GM21390 (cell line): ENCODE measurements at regions not wholly inside any gene's neighbourhood (a gene's known extent, or its start where the extent isn't known, plus 50 kb on each side); places are given as distances from the start of the nearest gene placed in this dataset.
A peak's percentile ranks its signal among the peaks of the same experiment; 100 is the strongest.

Experiments
- ATAC-seq: cut with Tn5 transposase; IDR thresholded peaks from one replicate; pipeline ENCODE4 v1.9.1; 2021; ENCODE audit not compliant: unreplicated experiment

DNA sequence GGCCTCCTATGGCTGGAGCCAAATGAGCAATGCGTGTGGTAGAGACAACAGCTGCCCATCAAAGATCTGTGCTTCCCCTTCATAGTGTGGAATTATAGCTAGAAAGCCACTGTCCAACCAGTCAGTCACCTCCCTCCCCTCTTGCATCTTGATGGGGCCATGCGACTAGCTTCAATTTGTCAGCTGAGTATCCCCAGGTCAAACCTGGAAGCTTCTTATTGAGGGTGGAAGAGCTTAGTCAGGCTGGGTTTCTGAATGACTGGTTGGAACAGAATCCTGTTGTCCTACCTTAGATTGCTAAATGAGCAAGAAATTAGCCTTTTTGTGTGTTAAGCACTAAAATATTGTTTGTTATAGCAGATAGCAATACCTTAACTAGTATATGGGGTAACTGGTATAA is 625.4 kb downstream of the PTPRC start:
- ATAC-seq, result no peak

DNA sequence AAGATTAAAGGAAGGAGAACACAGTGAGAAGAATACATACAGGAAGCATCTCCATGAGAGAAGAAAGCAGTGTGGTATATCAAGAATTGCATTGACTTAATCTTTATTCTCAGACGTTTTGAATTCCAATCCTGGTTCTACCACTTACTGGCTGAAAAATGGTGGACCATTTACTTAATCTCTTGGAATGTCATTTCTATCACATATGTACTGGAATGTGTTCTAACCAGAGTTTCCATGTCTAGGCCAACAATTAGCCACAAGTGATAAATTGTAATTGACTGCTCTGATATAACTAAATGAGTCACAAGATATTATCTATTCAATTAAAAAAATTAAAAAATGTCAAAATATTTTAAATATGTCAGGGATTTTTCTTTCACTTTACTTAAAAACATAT is 626.1 kb downstream of the PTPRC start:
- ATAC-seq, result no peak

DNA sequence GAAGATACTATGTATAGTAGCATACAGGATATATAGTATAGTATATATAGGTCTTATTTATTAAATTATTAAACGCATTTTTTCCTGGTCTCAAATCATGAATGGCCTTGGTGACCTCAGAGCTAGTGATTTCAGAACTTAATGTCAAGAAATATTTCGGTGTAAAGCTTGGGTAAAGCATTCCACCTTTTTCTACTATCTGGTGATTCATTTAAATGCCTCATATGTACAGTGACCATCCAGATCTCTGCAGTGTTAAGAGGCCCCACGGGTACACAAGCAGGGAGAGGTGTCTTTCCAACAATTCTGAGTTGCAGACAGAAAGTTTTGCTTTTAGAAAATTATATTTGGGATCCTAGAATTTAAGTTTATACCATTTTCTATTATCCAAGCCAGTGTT is 626.5 kb downstream of the PTPRC start:
- ATAC-seq, result no peak

DNA sequence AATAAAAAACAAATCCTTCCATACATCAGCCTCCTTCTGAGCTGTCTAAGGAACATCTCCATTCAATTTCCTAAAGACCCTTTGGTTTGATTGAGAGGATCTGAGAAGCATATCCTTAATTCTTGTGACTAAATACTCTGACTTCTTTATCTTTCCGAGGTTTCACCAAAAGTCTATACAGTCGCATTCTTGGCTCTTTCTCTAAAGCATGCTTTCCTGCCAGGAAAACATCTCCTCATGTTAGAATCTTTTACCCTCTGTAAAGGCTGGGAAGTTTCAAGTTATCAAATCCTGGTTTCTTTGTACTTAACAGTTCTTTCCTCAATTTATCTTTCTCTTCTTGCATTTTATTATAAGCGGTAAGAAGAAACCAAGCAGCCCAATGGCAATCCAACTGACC is 630.4 kb downstream of the PTPRC start:
- ATAC-seq, result no peak

DNA sequence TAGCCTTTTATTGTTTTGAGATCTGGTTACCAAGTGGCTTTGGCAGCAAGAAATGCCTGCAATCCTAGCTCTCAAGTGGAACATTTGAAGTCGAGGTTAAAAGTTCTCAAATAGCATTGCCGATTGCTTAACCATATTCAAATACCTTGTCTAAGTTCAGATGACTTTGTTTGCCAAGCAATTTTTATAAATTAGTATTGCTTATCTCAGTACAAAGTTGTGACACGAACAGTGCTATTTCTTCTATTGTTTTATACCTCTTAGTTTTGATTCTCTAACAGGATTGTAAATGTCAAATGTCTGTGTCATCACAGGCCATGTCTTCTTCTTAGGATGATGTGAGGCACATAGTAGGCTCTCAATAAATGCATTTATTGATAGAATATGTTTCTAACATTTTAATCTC is 633.3 kb downstream of the PTPRC start:
- ATAC-seq, result no peak

DNA sequence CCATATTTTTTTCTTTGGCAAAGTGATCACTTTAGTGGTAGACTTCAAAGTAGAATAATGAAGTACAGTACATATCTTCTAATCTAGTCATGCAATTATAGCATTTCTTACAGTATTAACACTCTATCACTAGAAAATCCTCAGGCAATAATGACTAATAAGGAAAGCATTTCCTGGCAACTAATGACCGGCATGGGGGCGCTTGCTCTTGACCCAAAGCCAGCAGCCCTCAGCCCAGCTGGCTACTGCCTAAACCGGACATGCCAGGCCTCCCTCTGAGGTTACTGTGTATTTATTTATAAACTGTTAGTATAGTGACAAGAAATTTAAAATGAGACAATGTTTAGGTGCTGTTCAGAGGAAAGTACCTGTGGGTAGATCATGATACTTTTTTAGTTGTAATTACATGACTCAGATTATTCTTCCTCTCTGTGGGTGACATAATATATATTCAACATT is 633.8 kb downstream of the PTPRC start:
- peak; percentile 54 for ATAC-seq

DNA sequence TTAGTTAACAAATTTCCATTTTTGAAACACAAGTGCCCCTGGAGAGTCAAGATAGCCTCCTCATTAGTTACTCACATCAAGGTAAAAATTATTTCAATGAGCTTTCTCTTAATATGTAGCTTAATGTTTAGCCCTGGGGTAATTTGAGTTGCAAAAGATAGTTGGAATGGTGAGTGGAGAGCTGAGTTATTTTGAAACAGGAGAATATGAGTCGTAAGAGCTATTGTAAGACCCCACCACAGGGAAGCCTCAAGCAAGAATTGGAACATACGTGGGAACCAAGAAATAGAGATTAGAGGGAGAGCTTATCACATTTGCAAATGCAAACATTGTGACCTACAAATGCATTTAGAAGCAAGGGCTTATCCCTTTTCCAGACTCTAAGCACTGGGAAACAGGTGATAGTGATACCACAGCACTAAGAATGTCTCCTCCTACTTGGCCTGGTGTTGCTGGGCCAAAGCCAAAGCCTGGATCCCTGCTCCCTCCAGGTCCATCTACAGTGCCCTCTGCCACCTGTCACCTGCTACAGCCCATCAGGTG is 635.1 kb downstream of the PTPRC start:
- no peak for ATAC-seq

DNA sequence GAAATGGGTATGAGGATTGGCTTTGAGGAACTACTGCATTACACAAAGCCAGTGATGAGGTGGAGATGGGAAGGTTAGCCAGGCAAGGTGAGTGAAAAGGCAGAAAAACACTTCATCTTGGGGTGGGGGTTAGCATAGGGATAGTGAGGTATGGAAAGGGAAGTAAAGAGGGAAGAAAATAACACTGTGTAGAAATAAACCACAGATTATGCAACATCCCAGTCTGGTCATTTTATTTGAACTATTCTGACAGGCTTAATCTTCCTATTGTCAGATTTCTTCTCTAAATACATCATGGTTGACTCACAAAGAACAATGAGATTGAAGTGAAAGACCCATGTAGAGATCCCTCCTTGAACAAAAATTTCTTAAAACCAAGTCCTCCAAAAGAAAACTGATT is 640.2 kb downstream of the PTPRC start:
- ATAC-seq, result no peak

DNA sequence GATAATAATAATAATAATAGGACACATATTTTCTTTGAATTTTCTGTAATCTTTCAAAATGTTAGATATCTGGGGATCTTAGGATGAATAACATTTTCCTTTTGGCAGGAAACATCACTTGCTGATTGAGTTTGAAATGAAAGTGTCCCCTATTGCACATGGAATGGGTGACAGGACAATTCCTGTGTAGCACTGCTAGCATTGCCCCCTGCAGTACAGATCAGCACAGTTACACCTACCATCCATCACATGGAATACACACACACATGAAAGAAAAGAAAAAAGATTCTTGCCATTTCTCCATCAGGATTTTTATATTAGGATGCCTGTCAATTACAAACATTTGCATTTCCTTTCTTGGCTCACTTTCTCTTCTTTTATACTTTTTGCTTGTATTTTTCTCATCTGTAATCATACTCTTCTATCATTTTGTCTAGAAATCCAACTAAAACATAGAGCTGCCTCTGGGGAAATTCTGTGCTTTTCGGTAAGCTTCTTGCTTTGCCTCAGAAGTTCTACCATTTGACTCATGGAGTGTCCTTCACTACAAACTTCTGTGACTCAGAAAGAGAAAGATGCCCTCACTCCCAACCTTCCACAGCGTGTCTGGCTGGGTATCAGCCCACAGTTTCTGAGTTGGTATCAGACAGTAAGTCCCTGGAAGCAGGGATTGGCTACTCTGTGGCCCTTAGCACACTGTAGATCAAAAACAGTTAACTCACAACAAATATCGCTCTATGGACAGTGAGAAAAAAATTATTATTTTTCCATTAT is 641.2 kb downstream of the PTPRC start:
- peak; percentile 59 for ATAC-seq

DNA sequence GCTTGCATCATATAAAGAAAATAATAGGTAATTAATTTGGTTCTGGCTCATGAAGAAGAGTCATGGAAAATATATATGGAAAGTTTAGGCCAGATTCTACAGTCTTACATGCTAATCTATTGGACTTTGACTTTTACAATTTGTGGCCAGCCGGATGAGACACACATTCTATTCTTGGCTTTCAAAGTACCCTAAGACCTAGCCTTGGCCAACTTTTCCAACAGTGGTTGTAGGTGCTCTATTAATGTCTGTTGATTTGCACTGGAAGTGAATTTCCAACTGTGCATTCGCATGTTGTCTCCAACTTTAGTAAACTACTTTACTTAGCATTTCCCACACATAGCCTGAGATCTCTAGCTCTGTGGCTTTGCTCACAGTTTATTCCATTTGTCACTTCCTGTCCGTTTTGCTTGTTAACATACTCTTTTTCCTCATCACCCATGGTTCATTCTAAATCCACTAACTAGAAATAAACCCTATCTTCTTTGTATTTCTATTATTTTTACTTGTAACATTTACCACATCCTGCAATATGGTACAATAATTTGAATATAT is 644.0 kb downstream of the PTPRC start:
- ATAC-seq, result no peak

DNA sequence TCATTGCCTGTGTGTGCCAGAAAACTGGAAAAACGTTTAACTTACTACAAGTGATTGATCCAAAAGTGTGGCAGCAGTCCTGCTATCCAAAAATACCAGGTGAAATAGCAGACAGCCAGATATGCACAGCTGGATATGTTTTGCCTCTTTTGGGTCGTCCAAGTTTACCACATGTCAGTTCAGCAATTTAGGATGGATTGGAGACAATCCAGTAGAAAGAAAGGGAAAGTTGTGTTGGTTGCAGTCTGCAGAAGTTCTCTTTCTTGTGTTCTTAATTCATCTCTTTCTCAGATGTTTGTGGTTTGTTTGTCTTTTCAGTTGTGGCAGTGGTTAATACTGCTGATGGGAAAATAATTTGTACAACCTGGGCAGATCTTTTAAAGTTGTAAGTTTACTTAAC is 645.0 kb downstream of the PTPRC start:
- no peak for ATAC-seq

DNA sequence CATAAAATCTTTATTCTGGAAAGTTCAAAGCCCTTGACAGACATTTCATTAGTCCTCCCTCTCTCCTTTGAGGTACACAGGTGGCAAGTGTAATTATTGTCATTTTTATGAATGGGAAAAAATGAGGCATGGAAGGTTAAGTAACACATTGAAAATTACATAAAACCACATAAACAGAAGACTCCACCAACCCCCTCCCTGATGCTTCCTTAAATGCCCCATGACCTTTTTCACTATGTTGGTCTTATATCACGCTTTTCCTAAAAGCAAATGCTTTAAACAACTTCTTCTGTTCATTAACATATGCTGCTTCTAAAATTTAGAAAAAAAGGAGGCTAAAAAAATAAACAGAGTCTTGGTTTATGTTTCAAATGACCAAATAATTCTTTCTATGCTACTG is 648.4 kb downstream of the PTPRC start:
- no peak for ATAC-seq

DNA sequence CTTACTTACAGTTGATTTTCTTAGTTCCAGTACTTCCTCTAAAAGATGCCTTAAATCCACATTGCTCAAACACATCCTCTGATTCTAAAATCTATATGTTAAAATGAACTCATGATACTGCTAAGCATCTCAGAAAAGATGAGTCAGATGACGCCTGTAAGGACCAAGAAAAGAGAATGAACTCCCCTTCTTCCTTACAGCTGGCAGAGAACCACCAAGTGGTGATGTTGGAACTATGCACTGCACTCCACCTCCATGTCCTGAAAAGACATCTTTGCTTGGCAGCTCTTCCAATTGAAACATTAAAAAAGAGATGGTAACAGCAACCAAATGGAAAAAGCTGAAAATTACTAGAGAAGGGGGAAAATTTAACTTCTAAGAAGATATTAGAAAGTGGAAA is 648.8 kb downstream of the PTPRC start:
- no peak for ATAC-seq

DNA sequence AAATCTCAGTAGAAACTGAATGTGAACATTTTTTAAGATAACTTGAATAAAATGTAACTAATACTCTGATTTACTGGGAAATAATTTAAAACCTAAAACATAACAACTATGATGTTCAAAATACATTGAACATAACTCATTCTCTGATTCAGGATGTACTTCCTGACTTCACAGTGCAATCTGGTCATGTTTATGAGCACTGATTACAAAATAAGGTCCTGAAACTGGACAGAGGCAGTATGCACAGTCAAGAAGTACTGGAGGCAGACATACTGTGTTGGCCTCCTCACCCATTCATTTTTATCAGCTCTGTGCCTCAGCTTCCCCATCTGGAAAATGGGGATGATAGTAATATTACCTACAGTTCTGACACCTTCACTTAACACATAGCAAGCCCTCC is 651.3 kb downstream of the PTPRC start:
- no peak for ATAC-seq

DNA sequence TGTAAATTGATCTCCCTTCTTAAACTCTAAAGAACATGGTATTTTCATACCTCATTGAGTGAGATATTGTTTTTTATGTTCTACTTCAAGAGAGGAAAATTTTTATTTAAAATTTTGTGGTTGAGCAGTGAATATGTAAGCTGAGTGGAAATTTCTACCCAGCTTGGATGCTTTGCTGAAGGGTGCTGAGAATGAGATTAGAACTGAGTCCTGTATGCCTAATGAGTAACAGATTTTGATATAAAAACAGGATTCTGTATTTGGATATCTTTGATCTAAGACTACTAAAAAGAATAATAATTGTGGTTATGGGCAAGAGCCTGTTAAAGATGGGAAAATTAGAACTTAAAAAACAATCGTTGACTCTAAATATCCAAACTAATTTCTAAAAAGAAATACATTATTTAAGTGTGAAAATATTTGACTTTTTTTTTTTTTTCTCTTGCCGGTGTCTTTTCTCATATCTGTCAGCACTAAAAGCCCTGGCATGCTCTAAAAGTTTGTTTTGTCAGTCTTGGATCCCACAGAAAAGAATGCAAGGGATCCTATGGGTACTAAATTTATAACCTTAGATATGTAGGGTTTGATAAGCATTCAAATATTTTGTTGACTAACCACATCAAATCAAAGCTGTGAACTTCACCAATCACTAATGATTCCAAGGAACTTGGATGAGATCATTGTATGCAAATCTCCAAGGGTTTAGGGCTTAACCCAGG is 652.3 kb downstream of the PTPRC start:
- ATAC-seq, result no peak

DNA sequence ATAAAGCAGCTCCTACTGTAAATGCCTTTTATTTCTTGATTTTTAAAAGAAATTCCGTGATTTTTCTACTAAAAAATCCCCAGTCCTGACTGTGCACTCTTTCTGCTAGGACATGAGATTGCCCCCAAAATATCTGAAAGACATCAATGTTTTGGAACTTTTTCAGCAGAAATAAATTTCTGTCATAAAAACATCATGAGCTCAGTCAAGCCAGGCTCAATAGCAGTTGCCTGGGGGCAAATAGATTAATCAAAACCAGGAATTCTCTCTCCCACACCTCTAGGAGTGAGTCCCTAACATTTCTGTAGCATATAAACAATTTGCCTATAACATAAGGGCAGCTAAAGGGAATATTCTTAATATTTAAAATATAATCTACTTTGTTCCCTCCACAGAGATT is 654.1 kb downstream of the PTPRC start:
- ATAC-seq, result no peak

DNA sequence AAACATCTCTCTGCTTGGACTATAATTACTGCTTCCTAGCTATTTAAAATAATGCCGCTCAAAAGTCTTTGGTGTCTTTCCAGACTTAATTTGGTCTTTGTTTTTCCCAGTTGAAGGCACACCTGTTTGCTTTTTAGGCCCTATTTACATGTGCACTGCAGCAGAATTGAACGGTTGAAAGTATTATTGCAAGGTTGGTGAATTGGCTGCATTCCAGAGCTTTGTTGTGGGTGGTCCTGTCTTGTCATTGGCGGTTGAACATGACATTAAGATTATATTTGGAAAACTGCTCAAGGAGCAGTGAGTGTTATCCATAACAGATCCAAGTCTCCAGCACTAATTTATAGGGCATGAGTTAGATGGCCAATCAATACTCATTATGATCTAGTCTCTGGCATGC is 656.3 kb downstream of the PTPRC start:
- no peak for ATAC-seq

DNA sequence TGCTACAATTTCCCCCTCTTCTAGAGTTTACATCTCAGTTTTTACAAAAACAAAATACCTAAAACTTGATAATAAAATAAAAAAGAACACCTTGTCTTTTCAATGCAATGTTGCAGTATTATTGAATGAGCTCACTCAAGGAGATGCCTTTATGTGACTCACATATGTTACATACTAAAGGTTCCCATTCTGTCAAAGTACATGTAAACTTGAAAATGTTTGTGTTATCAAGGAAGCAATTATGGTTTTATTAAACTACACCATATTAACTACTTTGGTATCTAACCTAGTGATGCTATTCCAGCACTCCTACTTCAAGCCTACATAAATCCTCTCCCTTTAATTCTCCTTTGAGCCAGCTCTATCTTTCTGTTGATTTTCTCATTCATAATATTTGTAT is 658.3 kb downstream of the PTPRC start:
- ATAC-seq, result no peak

DNA sequence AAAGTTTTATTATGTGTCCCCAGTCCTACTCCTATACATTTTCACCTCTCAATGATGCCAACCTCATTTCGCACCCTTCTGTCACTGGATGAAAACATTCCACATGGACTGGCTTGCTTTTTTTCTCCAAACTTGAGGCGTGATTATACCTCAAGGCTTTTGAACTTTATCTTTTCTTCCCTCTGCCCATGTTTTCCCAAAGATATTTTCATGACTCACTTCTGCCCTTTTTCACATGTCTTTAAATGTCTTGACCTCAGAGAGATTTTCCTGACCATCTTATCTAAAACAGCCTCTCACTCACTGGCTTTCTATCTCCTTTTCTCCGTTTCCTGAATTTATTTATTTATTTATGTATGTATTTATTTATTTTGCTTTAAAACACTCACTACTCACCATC is 659.0 kb downstream of the PTPRC start:
- no peak for ATAC-seq

DNA sequence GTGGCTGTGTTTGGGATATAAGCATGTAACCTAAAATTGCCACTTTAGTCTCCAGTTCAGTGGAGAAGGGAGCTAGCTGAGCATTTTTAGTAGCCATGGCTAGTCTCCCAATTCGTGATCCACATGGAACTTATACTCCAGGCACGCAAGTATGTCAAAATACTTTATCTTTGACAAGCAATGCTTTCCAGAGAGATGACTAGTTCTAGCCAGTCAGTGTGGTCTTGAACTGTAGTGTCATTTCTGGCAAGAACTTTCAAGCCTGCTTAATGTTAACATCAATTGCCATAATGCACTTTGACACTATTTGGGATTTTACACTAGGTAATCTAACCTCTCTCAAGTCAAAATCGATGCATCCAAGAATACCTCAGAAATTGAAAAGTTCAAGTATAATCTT is 660.0 kb downstream of the PTPRC start:
- ATAC-seq, result no peak

DNA sequence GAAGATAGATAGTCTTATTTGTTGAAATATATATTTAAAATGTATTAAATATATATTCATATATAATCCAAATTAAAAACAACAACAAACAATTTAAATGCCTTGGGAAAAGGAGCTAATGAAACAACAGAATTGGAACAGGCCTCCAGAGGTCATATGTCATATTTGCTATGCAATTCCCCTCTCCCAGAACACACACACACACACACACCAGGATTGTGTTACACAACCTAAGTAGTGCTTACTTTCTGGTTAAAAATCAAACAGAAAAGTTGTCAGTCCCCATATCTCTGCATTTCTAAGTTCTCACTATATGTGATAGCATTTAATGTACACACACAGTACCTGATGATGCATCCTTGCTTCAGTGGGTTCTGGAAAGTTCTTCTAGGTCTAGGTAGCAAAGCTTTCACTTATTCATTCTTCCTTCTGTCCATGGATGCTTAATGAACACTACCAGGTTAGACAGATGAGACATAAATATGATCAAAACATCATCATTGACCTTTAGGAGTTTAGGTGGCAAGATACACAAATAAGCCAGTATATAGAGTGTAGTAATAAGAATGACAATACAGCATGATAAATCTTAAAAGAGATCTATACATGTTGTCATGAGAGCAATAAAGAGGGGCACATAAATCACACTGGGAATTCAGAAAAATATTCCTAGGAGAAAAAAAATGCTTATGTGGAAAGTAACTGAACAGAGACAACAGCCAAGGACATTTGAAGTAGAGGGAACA is 662.8 kb downstream of the PTPRC start:
- no peak for ATAC-seq
